ENCODE measurements at regions not wholly inside any gene's neighbourhood (a gene's known extent, or its start where the extent isn't known, plus 50 kb on each side); places are given as distances from the start of the nearest gene placed in this dataset.
"Not testable (repeated sequence)": the region's sequence is repeated elsewhere in the genome, so short reads cannot be mapped to it uniquely, and the experiment has no call there.

- H3K4me3 ChIP-seq (ENCODE audit: low read depth in 1 of 3, low read length in 3 of 3), result no peak overlapping the region
- no peak for FAIRE-seq
- no peaks in the 10 kb centered on the region for H3K27me3 ChIP-seq (ENCODE audit: control insufficient read depth in 3 of 3, insufficient read depth in 3 of 3, low read length in 3 of 3)
Measured at GRCh38 chr7:68407460-68407859, 1190.8 kb upstream of the AUTS2 start.

GRCh38 chr7:68408873-68409272, 1189.4 kb upstream of the AUTS2 start:
- no peaks in the 10 kb centered on the region for H3K9me3 ChIP-seq (ENCODE audit: control insufficient read depth in 2 of 2, insufficient read depth in 1 of 2, low read depth in 1 of 2, low read length in 1 of 2)
- no peak overlapping the region for H3K27ac ChIP-seq (ENCODE audit: low read depth in 1 of 3, low read length in 2 of 3)
- DNase-seq (no peak), FAIRE-seq (no peak)
- 78 to 82% (median 81%) methylated on average over 1 of the region's 1 CpG for WGBS, 3 donors
- H3K36me3 ChIP-seq (ENCODE audit: control insufficient read depth in 3 of 3, insufficient read depth in 2 of 3, low read depth in 1 of 3, low read length in 3 of 3), result no peaks in the 10 kb centered on the region
- H3K4me1 ChIP-seq (ENCODE audit: control insufficient read depth in 3 of 3, insufficient read depth in 2 of 3, low read depth in 1 of 3, low read length in 2 of 3), result no peaks in the 10 kb centered on the region
- H3K27me3 ChIP-seq (ENCODE audit: control insufficient read depth in 3 of 3, insufficient read depth in 3 of 3, low read length in 3 of 3), result no peaks in the 10 kb centered on the region
- no peak overlapping the region for H3K4me3 ChIP-seq (ENCODE audit: low read depth in 1 of 3, low read length in 3 of 3)

More at GRCh38 chr7:68407460-68407859, 1190.8 kb upstream of the AUTS2 start:
- H3K36me3 ChIP-seq (ENCODE audit: control insufficient read depth in 3 of 3, insufficient read depth in 2 of 3, low read depth in 1 of 3, low read length in 3 of 3), result no peaks in the 10 kb centered on the region
- DNase-seq, result no peak
- H3K9me3 ChIP-seq (ENCODE audit: control insufficient read depth in 2 of 2, insufficient read depth in 1 of 2, low read depth in 1 of 2, low read length in 1 of 2), result no peaks in the 10 kb centered on the region
- no peak overlapping the region for H3K27ac ChIP-seq (ENCODE audit: low read depth in 1 of 3, low read length in 2 of 3)
- no peaks in the 10 kb centered on the region for H3K4me1 ChIP-seq (ENCODE audit: control insufficient read depth in 3 of 3, insufficient read depth in 2 of 3, low read depth in 1 of 3, low read length in 2 of 3)

DNA sequence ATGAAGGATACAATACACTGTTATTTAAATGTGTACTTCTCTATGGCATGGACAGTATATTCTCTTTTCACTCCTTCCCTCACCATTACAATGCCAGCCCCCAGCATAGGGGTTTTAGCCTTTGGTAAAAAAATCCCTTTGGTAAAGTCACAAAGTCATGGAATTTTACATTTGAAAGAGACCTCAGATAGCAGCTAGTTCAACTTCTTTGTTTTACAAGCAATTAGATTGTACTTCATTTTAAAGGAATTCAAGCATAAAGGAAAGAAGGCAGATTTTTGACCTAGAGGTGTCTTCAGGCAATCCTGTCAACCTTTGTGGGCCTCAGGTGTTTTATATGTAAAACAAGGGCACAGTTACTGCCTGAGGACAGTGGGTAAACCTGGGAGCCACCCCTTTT, 1188.4 kb upstream of the AUTS2 start:
- no peak overlapping the region for H3K4me3 ChIP-seq (ENCODE audit: low read depth in 1 of 3, low read length in 3 of 3)
- no peaks in the 10 kb centered on the region for H3K27me3 ChIP-seq (ENCODE audit: control insufficient read depth in 3 of 3, insufficient read depth in 3 of 3, low read length in 3 of 3)
- no peaks in the 10 kb centered on the region for H3K36me3 ChIP-seq (ENCODE audit: control insufficient read depth in 3 of 3, insufficient read depth in 2 of 3, low read depth in 1 of 3, low read length in 3 of 3)
- H3K27ac ChIP-seq (ENCODE audit: low read depth in 1 of 3, low read length in 2 of 3), result no peak overlapping the region
- FAIRE-seq, result no peak
- H3K9me3 ChIP-seq (ENCODE audit: control insufficient read depth in 2 of 2, insufficient read depth in 1 of 2, low read depth in 1 of 2, low read length in 1 of 2), result no peaks in the 10 kb centered on the region
- no peaks in the 10 kb centered on the region for H3K4me1 ChIP-seq (ENCODE audit: control insufficient read depth in 3 of 3, insufficient read depth in 2 of 3, low read depth in 1 of 3, low read length in 2 of 3)
- no peak for DNase-seq

DNA sequence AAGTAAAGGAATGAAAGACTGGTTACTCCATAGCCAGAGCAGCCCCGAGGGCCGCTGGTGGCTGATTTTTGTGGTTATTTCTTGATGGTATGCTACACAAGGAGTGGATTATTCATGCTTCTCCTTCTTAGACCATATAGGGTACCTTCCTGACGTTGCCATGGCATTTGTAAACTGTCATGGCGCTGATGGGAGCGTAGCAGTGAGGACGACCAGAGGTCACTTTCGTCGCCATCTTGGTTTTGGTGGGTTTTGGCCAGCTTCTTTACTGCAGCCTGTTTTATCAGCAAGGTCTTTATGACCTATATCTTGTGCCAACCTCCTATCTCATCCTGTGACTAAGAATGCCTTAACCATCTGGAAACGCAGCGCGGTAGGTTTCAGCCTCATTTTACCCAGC, 1187.6 kb upstream of the AUTS2 start:
- H3K4me1 ChIP-seq (ENCODE audit: control insufficient read depth in 3 of 3, insufficient read depth in 2 of 3, low read depth in 1 of 3, low read length in 2 of 3); DNase-seq; H3K9me3 ChIP-seq (ENCODE audit: control insufficient read depth in 2 of 2, insufficient read depth in 1 of 2, low read depth in 1 of 2, low read length in 1 of 2); H3K27ac ChIP-seq (ENCODE audit: low read depth in 1 of 3, low read length in 2 of 3); FAIRE-seq; H3K4me3 ChIP-seq (ENCODE audit: low read depth in 1 of 3, low read length in 3 of 3); H3K27me3 ChIP-seq (ENCODE audit: control insufficient read depth in 3 of 3, insufficient read depth in 3 of 3, low read length in 3 of 3); H3K36me3 ChIP-seq (ENCODE audit: control insufficient read depth in 3 of 3, insufficient read depth in 2 of 3, low read depth in 1 of 3, low read length in 3 of 3): not testable (repeated sequence)
- 86 to 91% (median 88%) methylated on average over 11 of the region's 11 CpGs for WGBS, 3 donors

DNA sequence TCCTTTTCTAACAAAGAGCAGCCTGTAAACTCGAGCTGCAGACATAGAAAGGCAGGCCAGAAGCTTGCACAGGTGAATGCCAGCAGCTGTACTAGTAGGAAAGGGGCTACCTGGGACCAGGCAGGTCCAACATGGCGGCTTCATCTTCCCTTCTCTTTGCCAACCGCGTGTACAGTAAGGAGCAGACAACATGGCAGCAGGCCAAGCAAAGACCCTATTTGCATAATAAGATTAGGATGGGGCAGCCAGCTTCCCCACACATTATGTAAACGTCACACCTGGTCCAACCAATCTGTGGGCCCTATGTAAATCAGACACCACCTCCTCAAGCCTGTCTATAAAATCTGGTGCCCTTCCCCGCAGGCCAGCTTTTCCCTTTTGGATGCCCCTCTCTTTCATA, 1186.5 kb upstream of the AUTS2 start:
- FAIRE-seq, result no peak
- no peaks in the 10 kb centered on the region for H3K4me1 ChIP-seq (ENCODE audit: control insufficient read depth in 3 of 3, insufficient read depth in 2 of 3, low read depth in 1 of 3, low read length in 2 of 3)
- WGBS, 3 donors, result 59 to 74% (median 70%) methylated on average over 6 of the region's 6 CpGs
- H3K27ac ChIP-seq (ENCODE audit: low read depth in 1 of 3, low read length in 2 of 3), result no peak overlapping the region
- H3K4me3 ChIP-seq (ENCODE audit: low read depth in 1 of 3, low read length in 3 of 3), result no peak overlapping the region
- peaks cover 1 to 7% of the 10 kb centered on the region in 2 donors for H3K9me3 ChIP-seq (ENCODE audit: control insufficient read depth in 2 of 2, insufficient read depth in 1 of 2, low read depth in 1 of 2, low read length in 1 of 2)
- DNase-seq, result no peak
- no peaks in the 10 kb centered on the region for H3K27me3 ChIP-seq (ENCODE audit: control insufficient read depth in 3 of 3, insufficient read depth in 3 of 3, low read length in 3 of 3)
- no peaks in the 10 kb centered on the region for H3K36me3 ChIP-seq (ENCODE audit: control insufficient read depth in 3 of 3, insufficient read depth in 2 of 3, low read depth in 1 of 3, low read length in 3 of 3)

GRCh38 chr7:68414631-68415425, 1183.4 kb upstream of the AUTS2 start:
- FAIRE-seq (no peak), DNase-seq (no peak)
- Histone ChIP-seq H3K36me3 (ENCODE audit: control insufficient read depth in 3 of 3, insufficient read depth in 2 of 3, low read depth in 1 of 3, low read length in 3 of 3) (no peaks in the 10 kb centered on the region), H3K9me3 (ENCODE audit: control insufficient read depth in 2 of 2, insufficient read depth in 1 of 2, low read depth in 1 of 2, low read length in 1 of 2) (peaks cover 1 to 10% of the 10 kb centered on the region in 2 donors), H3K4me1 (ENCODE audit: control insufficient read depth in 3 of 3, insufficient read depth in 2 of 3, low read depth in 1 of 3, low read length in 2 of 3) (no peaks in the 10 kb centered on the region), H3K27me3 (ENCODE audit: control insufficient read depth in 3 of 3, insufficient read depth in 3 of 3, low read length in 3 of 3) (no peaks in the 10 kb centered on the region), H3K4me3 (ENCODE audit: low read depth in 1 of 3, low read length in 3 of 3) (no peak overlapping the region), H3K27ac (ENCODE audit: low read depth in 1 of 3, low read length in 2 of 3) (no peak overlapping the region)
- 72 to 84% (median 79%) methylated on average over 2 of the region's 2 CpGs for WGBS, 3 donors

GRCh38 chr7:68417002-68417401, 1181.3 kb upstream of the AUTS2 start:
- Histone ChIP-seq H3K27me3 (ENCODE audit: control insufficient read depth in 3 of 3, insufficient read depth in 3 of 3, low read length in 3 of 3) (no peaks in the 10 kb centered on the region), H3K4me3 (ENCODE audit: low read depth in 1 of 3, low read length in 3 of 3) (no peak overlapping the region), H3K9me3 (ENCODE audit: control insufficient read depth in 2 of 2, insufficient read depth in 1 of 2, low read depth in 1 of 2, low read length in 1 of 2) (peaks cover 1 to 10% of the 10 kb centered on the region in 2 donors), H3K27ac (ENCODE audit: low read depth in 1 of 3, low read length in 2 of 3) (no peak overlapping the region), H3K4me1 (ENCODE audit: control insufficient read depth in 3 of 3, insufficient read depth in 2 of 3, low read depth in 1 of 3, low read length in 2 of 3) (no peaks in the 10 kb centered on the region), H3K36me3 (ENCODE audit: control insufficient read depth in 3 of 3, insufficient read depth in 2 of 3, low read depth in 1 of 3, low read length in 3 of 3) (no peaks in the 10 kb centered on the region)
- DNase-seq (no peak), FAIRE-seq (no peak)
- 81 to 93% (median 88%) methylated on average over 2 of the region's 2 CpGs for WGBS, 3 donors

- no peak overlapping the region for H3K4me3 ChIP-seq (ENCODE audit: low read depth in 1 of 3, low read length in 3 of 3)
- H3K9me3 ChIP-seq (ENCODE audit: control insufficient read depth in 2 of 2, insufficient read depth in 1 of 2, low read depth in 1 of 2, low read length in 1 of 2), result peaks cover 1 to 10% of the 10 kb centered on the region in 2 donors
- no peaks in the 10 kb centered on the region for H3K4me1 ChIP-seq (ENCODE audit: control insufficient read depth in 3 of 3, insufficient read depth in 2 of 3, low read depth in 1 of 3, low read length in 2 of 3)
- FAIRE-seq (no peak), DNase-seq (no peak)
- no peaks in the 10 kb centered on the region for H3K27me3 ChIP-seq (ENCODE audit: control insufficient read depth in 3 of 3, insufficient read depth in 3 of 3, low read length in 3 of 3)
- no peaks in the 10 kb centered on the region for H3K36me3 ChIP-seq (ENCODE audit: control insufficient read depth in 3 of 3, insufficient read depth in 2 of 3, low read depth in 1 of 3, low read length in 3 of 3)
- WGBS, 3 donors, result 47 to 58% (median 47%) methylated on average over 1 of the region's 1 CpG
- no peak overlapping the region for H3K27ac ChIP-seq (ENCODE audit: low read depth in 1 of 3, low read length in 2 of 3)
Measured at GRCh38 chr7:68417659-68418058, 1180.6 kb upstream of the AUTS2 start.

Measured in small intestine (tissue), 7 donors.